Uterus (tissue), 3 donors: ENCODE measurements at regions not wholly inside any gene's neighbourhood (a gene's known extent, or its start where the extent isn't known, plus 50 kb on each side); places are given as distances from the start of the nearest gene placed in this dataset.
"Not testable (repeated sequence)": the region's sequence is repeated elsewhere in the genome, so short reads cannot be mapped to it uniquely, and the experiment has no call there.

Source experiments
- DNase-seq, 2 donors: peaks; one replicate each; pipeline ENCODE4 v3.0.0-alpha.2; 2019 to 2020
- H3K27ac ChIP-seq, 2 donors: fragments of 200-600 bp; sonication (generic); 1 replicate in 1 of 2; 2 replicates in 1 of 2; pipeline ENCODE4 v1.5.1; 2016 to 2018
- H3K27me3 ChIP-seq, 2 donors: fragments of 200-600 bp; sonication (generic); one replicate each; pipeline ENCODE4 v1.5.1; 2018 to 2019; ENCODE audit warnings: control low read depth in 1 of 2
- H3K36me3 ChIP-seq, 2 donors: fragments of 200-600 bp; sonication (generic); one replicate each; pipeline ENCODE4 v1.5.1; 2019; ENCODE audit warnings: control low read depth in 1 of 2
- H3K4me1 ChIP-seq, 2 donors: fragments of 200-600 bp; sonication (generic); one replicate each; pipeline ENCODE4 v1.5.1; 2018 to 2019; ENCODE audit warnings: control low read depth in 1 of 2
- H3K4me3 ChIP-seq, 2 donors: fragments of 200-600 bp; sonication (generic); 1 replicate in 1 of 2; 2 replicates in 1 of 2; pipeline ENCODE4 v1.5.1; 2018 to 2019; ENCODE audit warnings: mild to moderate bottlenecking in 1 of 2
- H3K9me3 ChIP-seq, 2 donors: fragments of 200-600 bp; sonication (generic); one replicate each; pipeline ENCODE4 v1.5.1; 2019; ENCODE audit warnings: control low read depth in 1 of 2
- POLR2A ChIP-seq, 2 donors: fragments of 450-650 bp; IDR thresholded peaks; one replicate each; pipeline ENCODE4 v1.6.1; 2016; ENCODE audit warnings: antibody characterized with exemption in 2 of 2, mild to moderate bottlenecking in 1 of 2, moderate library complexity in 1 of 2
- intact Hi-C: fragments of 100-400 bp; cut with DNase I; formaldehyde crosslinking; loops from one replicate; pipeline ENCODE4 v1.15.1; 2023; ENCODE audit warnings: low total_unique reads
- TF ChIP-seq, protein P1 (sequence below), 4 experiments: fragments of 200-600 bp in 2 of 4; fragments of 450-650 bp in 2 of 4; sonication (generic) in 2 of 4; IDR thresholded peaks; one replicate each; pipeline ENCODE4 v1.5.1; 2016 to 2019; ENCODE audit warnings: antibody characterized with exemption in 4 of 4, mild to moderate bottlenecking in 2 of 4, moderate library complexity in 1 of 4
- donor health status: DM: yes; HTN: yes; CAD: no.

GRCh38 chr13:40047322-40047771 is 391.9 kb downstream of the COG6 start:
- intact Hi-C loops, result no loop called here
- TF ChIP-seq POLR2A (IDR thresholded peaks at IDR 0.05), result no peak
- TF ChIP-seq, protein P1, sequence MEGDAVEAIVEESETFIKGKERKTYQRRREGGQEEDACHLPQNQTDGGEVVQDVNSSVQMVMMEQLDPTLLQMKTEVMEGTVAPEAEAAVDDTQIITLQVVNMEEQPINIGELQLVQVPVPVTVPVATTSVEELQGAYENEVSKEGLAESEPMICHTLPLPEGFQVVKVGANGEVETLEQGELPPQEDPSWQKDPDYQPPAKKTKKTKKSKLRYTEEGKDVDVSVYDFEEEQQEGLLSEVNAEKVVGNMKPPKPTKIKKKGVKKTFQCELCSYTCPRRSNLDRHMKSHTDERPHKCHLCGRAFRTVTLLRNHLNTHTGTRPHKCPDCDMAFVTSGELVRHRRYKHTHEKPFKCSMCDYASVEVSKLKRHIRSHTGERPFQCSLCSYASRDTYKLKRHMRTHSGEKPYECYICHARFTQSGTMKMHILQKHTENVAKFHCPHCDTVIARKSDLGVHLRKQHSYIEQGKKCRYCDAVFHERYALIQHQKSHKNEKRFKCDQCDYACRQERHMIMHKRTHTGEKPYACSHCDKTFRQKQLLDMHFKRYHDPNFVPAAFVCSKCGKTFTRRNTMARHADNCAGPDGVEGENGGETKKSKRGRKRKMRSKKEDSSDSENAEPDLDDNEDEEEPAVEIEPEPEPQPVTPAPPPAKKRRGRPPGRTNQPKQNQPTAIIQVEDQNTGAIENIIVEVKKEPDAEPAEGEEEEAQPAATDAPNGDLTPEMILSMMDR (IDR thresholded peaks at IDR 0.05), result no peak
- Histone ChIP-seq H3K4me3 (no peak overlapping the region), H3K27me3 (no peaks in the 10 kb centered on the region), H3K4me1 (no peaks in the 10 kb centered on the region), H3K36me3 (no peaks in the 10 kb centered on the region), H3K9me3 (no peaks in the 10 kb centered on the region), H3K27ac (no peak overlapping the region)
- no peak for DNase-seq

DNA sequence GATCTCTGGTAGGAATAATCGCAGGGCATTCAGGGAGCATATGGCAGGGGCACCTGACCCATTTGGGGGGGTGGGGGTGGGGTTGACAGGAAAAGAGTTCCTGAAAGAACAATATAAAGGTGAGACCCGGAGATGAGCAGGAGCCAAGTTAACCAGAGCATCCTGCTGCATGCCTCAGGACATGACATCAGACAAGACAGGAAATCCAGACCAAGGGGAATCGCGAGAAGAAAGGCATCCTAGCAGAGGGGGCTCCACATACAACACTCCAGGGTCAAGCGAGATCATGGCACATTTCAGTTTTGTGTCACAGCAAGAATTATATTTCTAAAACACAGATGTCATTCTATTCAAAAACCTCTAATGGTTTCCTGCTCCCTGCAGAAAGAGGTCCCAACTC is 393.1 kb downstream of the COG6 start:
- Histone ChIP-seq H3K9me3 (no peaks in the 10 kb centered on the region), H3K4me1 (no peaks in the 10 kb centered on the region), H3K27me3 (no peaks in the 10 kb centered on the region), H3K36me3 (no peaks in the 10 kb centered on the region), H3K4me3 (no peak overlapping the region), H3K27ac (no peak overlapping the region)
- DNase-seq, result no peak
- intact Hi-C loops, result no loop called here
- TF ChIP-seq, protein P1 (IDR thresholded peaks at IDR 0.05), result no peak
- no peak for TF ChIP-seq POLR2A (IDR thresholded peaks at IDR 0.05)

GRCh38 chr13:40052954-40053353 is 397.5 kb downstream of the COG6 start:
- Histone ChIP-seq H3K27ac (no peak overlapping the region), H3K27me3 (no peaks in the 10 kb centered on the region), H3K9me3 (no peaks in the 10 kb centered on the region), H3K4me3 (no peak overlapping the region), H3K4me1 (no peaks in the 10 kb centered on the region), H3K36me3 (no peaks in the 10 kb centered on the region)
- TF ChIP-seq POLR2A (IDR thresholded peaks at IDR 0.05), result no peak
- TF ChIP-seq, protein P1 (IDR thresholded peaks at IDR 0.05), result no peak
- intact Hi-C loops, result no loop called here
- no peak for DNase-seq

- H3K36me3 ChIP-seq, result no peaks in the 10 kb centered on the region
- no peaks in the 10 kb centered on the region for H3K4me1 ChIP-seq
- intact Hi-C loops, result no loop called here
- H3K4me3 ChIP-seq, result no peak overlapping the region
- no peak for DNase-seq
- no peaks in the 10 kb centered on the region for H3K27me3 ChIP-seq
- no peak for TF ChIP-seq POLR2A (IDR thresholded peaks at IDR 0.05)
- TF ChIP-seq, protein P1 (IDR thresholded peaks at IDR 0.05), result no peak
- H3K27ac ChIP-seq, result no peak overlapping the region
- H3K9me3 ChIP-seq, result no peaks in the 10 kb centered on the region
These were observed 397.9 kb downstream of the COG6 start for GRCh38 chr13:40053401-40053800.

DNA sequence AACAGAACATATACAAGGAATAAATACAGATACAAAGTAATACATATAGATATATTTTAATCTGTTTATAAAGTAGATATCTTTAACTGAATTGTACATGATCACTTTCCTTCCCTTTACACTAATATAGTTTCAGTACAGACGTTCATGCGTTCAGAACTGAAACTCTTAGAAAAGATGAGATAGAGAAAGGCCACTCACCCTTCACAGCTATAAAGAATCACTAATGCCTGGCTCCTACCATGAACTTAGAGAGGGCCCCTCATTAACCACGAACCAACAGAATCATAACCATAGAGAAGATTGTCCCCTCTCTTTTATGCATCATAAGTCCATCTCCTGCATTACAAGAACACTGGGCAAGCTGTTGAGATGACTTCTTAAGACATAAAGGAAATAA is 399.0 kb downstream of the COG6 start:
- intact Hi-C loops, DNase-seq, H3K27ac ChIP-seq, H3K4me3 ChIP-seq, H3K9me3 ChIP-seq, H3K4me1 ChIP-seq, H3K36me3 ChIP-seq, H3K27me3 ChIP-seq: not testable (repeated sequence)
